Hepatocyte (in vitro differentiated cells): ENCODE measurements at regions not wholly inside any gene's neighbourhood (a gene's known extent, or its start where the extent isn't known, plus 50 kb on each side); places are given as distances from the start of the nearest gene placed in this dataset.

Experiments used
- CTCF ChIP-seq: fragments of 200-600 bp; sonication (generic); IDR thresholded peaks from 2 replicates; pipeline ENCODE4 v1.5.1; 2016; ENCODE audit warnings: antibody characterized with exemption, mild to moderate bottlenecking; ENCODE audit not compliant: poor library complexity
- EZH2 ChIP-seq: fragments of 200-600 bp; sonication (generic); IDR thresholded peaks from 2 replicates; pipeline ENCODE4 v1.6.1; 2016; ENCODE audit warnings: antibody characterized with exemption, mild to moderate bottlenecking, borderline replicate concordance

- TF ChIP-seq EZH2 = no peak
- no peak for TF ChIP-seq CTCF
Measured at GRCh38 chr16:25494292-25494691, 197.5 kb upstream of the HS3ST4 start.
